CD4-positive, alpha-beta T cell treated with Interferon gamma for 1 hour (primary cell): ENCODE measurements at regions not wholly inside any gene's neighbourhood (a gene's known extent, or its start where the extent isn't known, plus 50 kb on each side); places are given as distances from the start of the nearest gene placed in this dataset.
"Not testable (repeated sequence)": the region's sequence is repeated elsewhere in the genome, so short reads cannot be mapped to it uniquely, and the experiment has no call there.

Source experiments
- DNase-seq: peaks from one replicate; pipeline ENCODE4 v3.0.0-alpha.2; 2020

DNA sequence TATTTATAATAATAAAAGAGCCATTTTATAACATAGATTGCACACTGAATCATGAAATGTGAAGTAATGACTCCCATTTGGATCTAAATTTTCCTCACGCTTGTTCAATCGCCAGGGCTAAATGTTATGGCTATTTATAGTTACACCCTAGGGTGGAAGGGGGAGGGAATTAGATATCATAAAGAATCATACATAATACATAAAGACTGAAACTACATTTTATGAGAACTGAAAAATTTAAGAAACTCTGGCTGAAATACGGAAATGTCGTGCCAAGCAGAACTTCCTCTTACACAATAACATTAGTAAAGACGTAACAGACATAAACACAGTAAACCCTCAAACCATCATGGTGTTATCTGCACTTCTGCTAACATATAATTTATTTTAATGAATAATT is 327.5 kb upstream of the PHF14 start:
- DNase-seq, result no peak

- no peak for DNase-seq
Observed at GRCh38 chr7:10648289-10648688, 325.4 kb upstream of the PHF14 start.

DNA sequence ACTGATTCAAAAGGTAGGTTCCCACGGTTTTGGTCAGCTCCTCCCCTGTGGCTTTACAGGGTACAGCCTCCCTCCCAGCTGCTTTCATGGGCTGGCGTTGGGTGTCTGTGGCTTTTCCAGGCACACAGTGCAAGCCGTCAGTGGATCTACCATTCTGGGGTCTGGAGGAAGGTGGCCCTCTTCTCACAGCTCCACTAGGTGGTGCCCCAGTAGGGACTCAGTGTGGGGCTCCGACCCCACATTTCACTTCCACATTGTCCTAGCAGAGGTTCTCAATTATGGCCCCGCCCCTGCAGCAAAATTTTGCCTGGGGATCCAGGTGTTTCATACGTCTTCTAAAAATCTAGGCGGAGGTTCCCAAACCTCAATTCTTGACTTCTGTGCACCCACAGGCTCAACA is 324.6 kb upstream of the PHF14 start:
- not testable (repeated sequence) for DNase-seq

DNA sequence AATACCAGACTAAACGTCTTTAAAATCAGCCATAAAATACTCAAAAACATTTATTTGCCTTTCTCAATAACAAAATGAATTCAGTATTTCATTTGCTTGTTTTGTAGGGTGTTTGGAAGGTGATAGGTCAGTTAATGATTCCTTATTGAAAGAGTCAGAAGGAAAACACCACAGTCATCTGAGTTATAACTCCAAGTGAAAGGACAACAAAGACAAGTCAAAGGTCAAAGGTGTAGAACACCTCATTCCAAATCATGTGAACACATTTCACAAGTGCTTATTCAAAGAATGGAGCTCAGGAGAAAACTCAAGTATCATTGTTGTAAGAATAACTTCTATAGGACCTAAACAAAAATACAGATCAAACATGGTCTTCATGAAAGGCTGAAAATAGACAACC is 318.6 kb upstream of the PHF14 start:
- no peak for DNase-seq

DNA sequence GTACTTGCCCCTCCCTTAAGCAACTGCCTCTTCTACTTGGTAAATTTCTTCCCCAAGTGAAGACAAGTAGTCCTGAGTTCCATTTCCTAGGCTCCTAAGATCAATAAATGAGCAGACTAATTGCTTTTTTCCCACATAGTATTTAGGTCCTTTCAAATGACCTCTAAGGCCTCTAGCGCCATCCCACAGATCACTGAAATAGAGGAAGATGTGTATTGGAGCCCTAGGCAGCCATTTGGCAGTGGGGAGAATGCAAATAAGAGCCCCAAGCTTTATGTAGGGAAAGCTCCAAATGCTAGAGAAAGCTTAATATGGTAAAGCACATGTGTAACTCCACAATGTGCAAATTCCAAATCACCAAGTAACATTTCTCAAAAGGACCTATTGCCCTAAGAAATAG is 316.5 kb upstream of the PHF14 start:
- DNase-seq, result no peak

DNA sequence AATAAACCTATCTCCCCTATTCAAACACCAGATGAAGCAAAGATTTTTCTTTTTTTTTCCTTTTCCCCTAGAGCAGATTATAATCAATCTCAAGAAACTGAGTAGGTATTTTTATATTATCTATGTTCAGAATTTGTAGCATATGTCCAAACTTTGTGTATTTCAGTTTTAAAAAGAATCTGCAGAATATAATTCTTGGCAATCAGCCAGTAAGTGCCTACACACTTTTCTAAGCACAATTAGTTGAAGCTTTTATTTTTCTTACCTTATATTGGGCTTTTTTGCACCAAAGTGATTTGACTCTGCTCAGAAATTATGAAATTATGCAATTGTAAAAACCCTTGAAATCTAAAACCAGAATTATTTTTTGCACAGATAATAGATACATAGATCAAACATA is 315.8 kb upstream of the PHF14 start:
- DNase-seq, result no peak

GRCh38 chr7:10662491-10662890 is 311.2 kb upstream of the PHF14 start:
- DNase-seq, result no peak

- DNase-seq, result no peak
Observed at GRCh38 chr7:10662982-10663884, 310.4 kb upstream of the PHF14 start.

- DNase-seq, result no peak
Observed at GRCh38 chr7:10672186-10672585, 301.5 kb upstream of the PHF14 start.

- no peak for DNase-seq
Observed at GRCh38 chr7:10677211-10677610, 296.5 kb upstream of the PHF14 start.

GRCh38 chr7:10677668-10678232 is 295.9 kb upstream of the PHF14 start:
- no peak for DNase-seq

DNA sequence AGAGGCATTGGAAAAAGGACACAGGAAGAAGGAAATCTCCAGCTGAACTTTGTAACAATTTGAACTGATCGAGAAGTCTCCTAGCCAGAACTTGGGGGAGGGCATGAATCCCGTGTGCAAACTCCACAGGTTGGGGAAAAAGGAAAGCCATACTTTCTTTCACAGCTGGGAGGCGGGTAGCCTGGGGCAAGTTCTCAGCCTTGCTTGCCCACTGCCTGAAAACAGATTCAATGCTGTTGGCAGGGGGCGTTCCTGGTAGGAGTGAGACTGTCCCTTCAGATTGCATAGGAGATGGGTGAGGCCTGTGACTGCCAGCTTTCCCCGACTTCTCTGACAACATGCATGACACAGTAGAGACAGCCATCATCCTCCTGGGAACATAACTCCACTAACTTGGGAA is 289.1 kb upstream of the PHF14 start:
- no peak for DNase-seq

GRCh38 chr7:10685040-10685439 is 288.6 kb upstream of the PHF14 start:
- no peak for DNase-seq

GRCh38 chr7:10688544-10688943 is 285.1 kb upstream of the PHF14 start:
- DNase-seq, result no peak

- DNase-seq, result no peak
Observed at GRCh38 chr7:10696064-10696463, 277.6 kb upstream of the PHF14 start.

GRCh38 chr7:10703059-10703458 is 270.6 kb upstream of the PHF14 start:
- no peak for DNase-seq

DNA sequence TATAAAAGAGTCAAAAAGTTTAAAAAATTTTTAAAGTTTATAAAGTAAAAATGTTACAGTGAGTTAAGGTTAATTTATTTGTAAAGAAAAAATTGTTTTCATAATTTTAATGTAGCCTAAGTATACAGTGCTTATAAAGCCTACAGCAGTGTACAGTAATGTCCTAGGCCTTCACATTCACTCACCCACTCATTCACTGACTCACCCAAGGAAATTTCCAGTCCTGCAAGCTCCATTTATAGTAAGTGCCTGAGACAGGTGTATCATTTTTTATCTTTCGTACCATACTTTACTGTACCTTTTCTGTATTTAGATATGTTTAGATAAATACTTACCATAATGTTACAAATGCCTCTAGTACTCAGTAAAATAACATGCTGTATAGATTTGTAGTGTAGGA is 269.7 kb upstream of the PHF14 start:
- no peak for DNase-seq

GRCh38 chr7:10704653-10705052 is 269.0 kb upstream of the PHF14 start:
- DNase-seq, result no peak

DNA sequence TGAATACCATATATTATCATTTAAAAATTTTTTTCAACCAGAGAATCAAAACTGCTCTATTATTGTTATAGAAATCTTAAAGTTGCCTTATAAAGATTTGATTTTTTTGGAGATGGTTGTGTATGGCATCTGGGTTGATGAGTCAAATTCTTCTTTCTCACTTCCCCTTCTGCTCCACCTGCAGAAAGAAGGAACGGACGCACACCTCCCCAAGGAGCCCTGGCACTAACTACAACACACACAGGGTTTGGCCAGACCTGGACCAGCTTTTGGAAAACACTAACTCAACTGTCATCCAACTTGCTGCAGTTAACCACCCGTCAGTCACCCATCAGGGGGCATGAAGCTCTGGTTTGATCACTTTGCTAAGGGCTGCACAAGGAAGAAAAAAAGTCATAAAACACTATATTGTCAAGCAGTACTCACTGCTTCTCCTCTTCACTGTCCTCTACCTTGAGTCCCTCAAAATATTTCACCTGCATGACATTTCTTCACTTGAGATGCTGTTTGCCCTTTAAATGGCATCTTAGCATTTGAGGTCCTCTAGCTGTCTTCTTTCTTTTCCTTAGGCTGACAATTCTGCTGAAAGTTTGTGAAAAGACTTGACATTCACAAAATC is 266.7 kb upstream of the PHF14 start:
- DNase-seq, result no peak

DNA sequence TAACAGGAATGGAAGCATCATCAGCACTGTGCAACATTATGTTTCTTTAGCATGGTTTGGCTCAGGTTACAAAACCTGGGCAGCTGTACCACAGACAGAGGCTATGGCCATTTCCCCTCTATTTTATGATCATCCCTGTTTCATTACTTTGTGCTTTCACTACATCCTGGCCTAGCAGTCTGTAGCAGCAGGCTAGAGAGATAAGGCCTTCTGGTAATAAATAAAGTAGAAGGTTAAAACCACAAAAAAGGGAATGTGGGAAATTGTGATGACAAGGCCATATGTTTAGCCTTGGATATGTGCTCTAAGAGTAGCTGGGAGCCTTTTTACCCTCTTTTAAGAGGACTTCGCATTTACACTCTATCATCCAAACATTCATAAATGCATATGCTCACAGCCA is 266.2 kb upstream of the PHF14 start:
- DNase-seq, result no peak

DNA sequence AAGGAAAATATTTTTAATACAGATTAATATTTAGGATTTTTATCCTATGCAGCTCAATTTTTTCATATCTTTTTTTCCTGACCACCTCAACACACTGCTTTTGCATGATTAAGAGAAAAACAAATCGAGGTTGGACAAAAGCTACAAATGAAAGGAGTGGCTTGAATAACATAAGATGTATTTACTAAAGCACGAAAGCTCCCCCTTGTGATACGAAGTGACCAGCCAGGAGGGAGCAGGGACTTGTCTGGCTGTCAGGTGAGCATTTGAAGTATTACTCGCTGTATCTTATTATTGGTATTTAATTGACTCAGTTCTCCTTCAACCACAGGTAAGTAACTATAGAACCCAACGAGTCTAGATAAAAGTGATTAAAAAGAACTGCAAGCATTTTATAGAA is 265.2 kb upstream of the PHF14 start:
- DNase-seq, result no peak

DNA sequence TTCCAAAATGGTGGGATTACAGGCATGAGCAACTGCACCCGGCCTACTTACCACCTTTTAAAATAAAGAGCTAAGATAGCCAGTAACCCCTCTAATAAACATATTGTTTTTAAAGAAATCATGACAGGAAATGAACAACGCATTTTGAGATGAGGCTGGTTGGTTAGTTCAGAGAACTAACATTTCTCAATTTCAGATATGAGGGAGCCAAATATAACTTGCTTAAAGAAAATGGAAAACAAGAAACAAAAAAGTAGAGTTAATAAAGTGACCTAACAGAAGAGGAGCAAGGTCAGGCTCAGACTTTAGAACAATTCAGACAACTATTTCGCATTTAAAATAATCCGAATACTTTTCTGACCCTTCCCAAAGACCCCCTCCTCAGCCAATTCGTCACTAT is 254.9 kb upstream of the PHF14 start:
- no peak for DNase-seq

DNA sequence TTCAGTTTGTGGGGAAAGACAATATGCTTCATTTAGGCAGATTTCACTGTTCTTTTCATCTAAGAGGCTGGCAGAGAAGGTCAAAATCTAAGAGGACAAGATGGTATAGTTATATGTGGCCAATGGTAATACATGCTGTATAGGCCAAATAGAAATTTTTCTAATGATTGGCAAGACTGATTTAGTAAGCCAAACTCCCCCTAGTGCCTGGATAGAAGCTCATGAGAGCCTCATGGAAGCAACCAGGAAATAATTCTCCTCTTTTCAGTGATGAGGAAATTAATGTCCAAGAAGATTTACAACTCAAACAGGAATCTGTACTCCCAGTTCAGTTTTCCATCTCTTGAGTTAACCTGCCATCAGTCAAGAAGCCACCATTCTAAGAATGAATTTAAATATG is 253.6 kb upstream of the PHF14 start:
- no peak for DNase-seq

- DNase-seq, result no peak
Observed at GRCh38 chr7:10721289-10721688, 252.4 kb upstream of the PHF14 start.
